ENCODE measurements at regions not wholly inside any gene's neighbourhood (a gene's known extent, or its start where the extent isn't known, plus 50 kb on each side); places are given as distances from the start of the nearest gene placed in this dataset.

- ChIA-PET POLR2A (no interaction called here), CTCF (no interaction called here)
- no peak for TF ChIP-seq CTCF (IDR thresholded peaks at IDR 0.05; ENCODE audit: insufficient read depth in 1 of 2, low read depth in 1 of 2, low read length in 1 of 2, severe bottlenecking in 1 of 2, unreplicated experiment in 1 of 2)
- H3K27me3 ChIP-seq (replicated peaks; ENCODE audit: control insufficient read depth, insufficient read depth, low read length), result no peaks in the 10 kb centered on the region
- H3K36me3 ChIP-seq (ENCODE audit: control insufficient read depth, insufficient read depth, low read length), result no peaks in the 10 kb centered on the region
- no peaks in the 10 kb centered on the region for H3K4me1 ChIP-seq
- no peak overlapping the region for H3K27ac Mint-ChIP-seq (ENCODE audit: unreplicated experiment)
- H3K36me3 Mint-ChIP-seq (ENCODE audit: insufficient read depth, unreplicated experiment), result no peaks in the 10 kb centered on the region
- H3K9me3 ChIP-seq, result no peaks in the 10 kb centered on the region
- H3K4me1 Mint-ChIP-seq (ENCODE audit: low read depth, unreplicated experiment), result peaks cover 7% of the 10 kb centered on the region
- no peaks in the 10 kb centered on the region for H3K9me3 Mint-ChIP-seq (ENCODE audit: unreplicated experiment)
- BruUV-seq (replicated peaks), result no TSS peak
- intact Hi-C loops (cut with micrococcal nuclease; ENCODE audit: unreplicated experiment), result no loop called here
- DNase-seq, result no peak
- H3K27me3 Mint-ChIP-seq (ENCODE audit: insufficient read depth, unreplicated experiment), result peaks cover 4% of the 10 kb centered on the region
- H3K4me3 Mint-ChIP-seq (ENCODE audit: unreplicated experiment), result no peak overlapping the region
- no peak overlapping the region for H3K4me3 ChIP-seq (ENCODE audit: low read depth, low read length)
These were observed 267.4 kb upstream of the ATP11B start for GRCh38 chr3:182525766-182526374.

- peaks cover 4% of the 10 kb centered on the region for H3K27me3 Mint-ChIP-seq (ENCODE audit: insufficient read depth, unreplicated experiment)
- Histone ChIP-seq H3K36me3 (ENCODE audit: control insufficient read depth, insufficient read depth, low read length) (no peaks in the 10 kb centered on the region), H3K4me3 (ENCODE audit: low read depth, low read length) (no peak overlapping the region), H3K4me1 (no peaks in the 10 kb centered on the region), H3K27me3 (replicated peaks; ENCODE audit: control insufficient read depth, insufficient read depth, low read length) (no peaks in the 10 kb centered on the region), H3K9me3 (no peaks in the 10 kb centered on the region)
- CTCF ChIA-PET, result no interaction called here
- BruUV-seq (replicated peaks), result no TSS peak
- no peak overlapping the region for H3K27ac Mint-ChIP-seq (ENCODE audit: unreplicated experiment)
- no peak for TF ChIP-seq CTCF (IDR thresholded peaks at IDR 0.05; ENCODE audit: insufficient read depth in 1 of 2, low read depth in 1 of 2, low read length in 1 of 2, severe bottlenecking in 1 of 2, unreplicated experiment in 1 of 2)
- intact Hi-C loops (cut with micrococcal nuclease; ENCODE audit: unreplicated experiment), result no loop called here
- peak in 1 of 2 experiments; percentile 11 for DNase-seq
- no peaks in the 10 kb centered on the region for H3K36me3 Mint-ChIP-seq (ENCODE audit: insufficient read depth, unreplicated experiment)
- H3K9me3 Mint-ChIP-seq (ENCODE audit: unreplicated experiment), result no peaks in the 10 kb centered on the region
- POLR2A ChIA-PET, result no interaction called here
- peaks cover 7% of the 10 kb centered on the region for H3K4me1 Mint-ChIP-seq (ENCODE audit: low read depth, unreplicated experiment)
- no peak overlapping the region for H3K4me3 Mint-ChIP-seq (ENCODE audit: unreplicated experiment)
These were observed 265.6 kb upstream of the ATP11B start for GRCh38 chr3:182527745-182528144.

DNA sequence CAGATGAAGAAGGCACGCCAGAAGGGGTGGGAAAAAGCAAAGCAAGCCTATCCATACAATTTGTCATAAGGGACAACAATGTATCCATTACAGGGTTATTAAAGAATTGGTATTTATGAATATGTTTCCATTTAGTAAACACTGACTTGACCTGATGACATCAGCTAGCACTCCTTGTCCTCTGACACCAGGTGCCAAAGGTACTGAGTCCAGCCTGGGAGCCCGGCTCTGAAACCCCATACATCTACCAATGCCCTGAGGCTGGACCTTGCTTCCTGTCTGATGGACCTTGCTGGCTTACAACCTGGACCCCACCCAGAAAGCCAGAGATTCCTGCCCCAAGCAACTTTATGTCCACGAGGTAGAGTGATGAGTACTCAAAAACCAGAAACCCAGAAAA lies 263.0 kb upstream of the ATP11B start:
- POLR2A ChIA-PET, result no interaction called here
- CTCF ChIA-PET, result interaction anchor here (0.6 kb wide), 1 partner anchor 830 kb away, joined by 3 read pairs; no protein-coding TSS in a partner anchor
- intact Hi-C loops (cut with micrococcal nuclease; ENCODE audit: unreplicated experiment), result no loop called here
- Mint-ChIP-seq H3K27me3 (ENCODE audit: insufficient read depth, unreplicated experiment) (peaks cover 4% of the 10 kb centered on the region), H3K36me3 (ENCODE audit: insufficient read depth, unreplicated experiment) (no peaks in the 10 kb centered on the region), H3K9me3 (ENCODE audit: unreplicated experiment) (no peaks in the 10 kb centered on the region), H3K4me1 (ENCODE audit: low read depth, unreplicated experiment) (peaks cover 7% of the 10 kb centered on the region), H3K4me3 (ENCODE audit: unreplicated experiment) (no peak overlapping the region), H3K27ac (ENCODE audit: unreplicated experiment) (no peak overlapping the region)
- TF ChIP-seq CTCF (IDR thresholded peaks at IDR 0.05; ENCODE audit: insufficient read depth in 1 of 2, low read depth in 1 of 2, low read length in 1 of 2, severe bottlenecking in 1 of 2, unreplicated experiment in 1 of 2), result no peak
- H3K36me3 ChIP-seq (ENCODE audit: control insufficient read depth, insufficient read depth, low read length), result no peaks in the 10 kb centered on the region
- no peaks in the 10 kb centered on the region for H3K27me3 ChIP-seq (replicated peaks; ENCODE audit: control insufficient read depth, insufficient read depth, low read length)
- BruUV-seq (replicated peaks), result no TSS peak
- no peak for DNase-seq
- no peaks in the 10 kb centered on the region for H3K4me1 ChIP-seq
- H3K4me3 ChIP-seq (ENCODE audit: low read depth, low read length), result no peak overlapping the region
- H3K9me3 ChIP-seq, result no peaks in the 10 kb centered on the region
